ENCODE measurements at regions not wholly inside any gene's neighbourhood (a gene's known extent, or its start where the extent isn't known, plus 50 kb on each side); places are given as distances from the start of the nearest gene placed in this dataset.

DNA sequence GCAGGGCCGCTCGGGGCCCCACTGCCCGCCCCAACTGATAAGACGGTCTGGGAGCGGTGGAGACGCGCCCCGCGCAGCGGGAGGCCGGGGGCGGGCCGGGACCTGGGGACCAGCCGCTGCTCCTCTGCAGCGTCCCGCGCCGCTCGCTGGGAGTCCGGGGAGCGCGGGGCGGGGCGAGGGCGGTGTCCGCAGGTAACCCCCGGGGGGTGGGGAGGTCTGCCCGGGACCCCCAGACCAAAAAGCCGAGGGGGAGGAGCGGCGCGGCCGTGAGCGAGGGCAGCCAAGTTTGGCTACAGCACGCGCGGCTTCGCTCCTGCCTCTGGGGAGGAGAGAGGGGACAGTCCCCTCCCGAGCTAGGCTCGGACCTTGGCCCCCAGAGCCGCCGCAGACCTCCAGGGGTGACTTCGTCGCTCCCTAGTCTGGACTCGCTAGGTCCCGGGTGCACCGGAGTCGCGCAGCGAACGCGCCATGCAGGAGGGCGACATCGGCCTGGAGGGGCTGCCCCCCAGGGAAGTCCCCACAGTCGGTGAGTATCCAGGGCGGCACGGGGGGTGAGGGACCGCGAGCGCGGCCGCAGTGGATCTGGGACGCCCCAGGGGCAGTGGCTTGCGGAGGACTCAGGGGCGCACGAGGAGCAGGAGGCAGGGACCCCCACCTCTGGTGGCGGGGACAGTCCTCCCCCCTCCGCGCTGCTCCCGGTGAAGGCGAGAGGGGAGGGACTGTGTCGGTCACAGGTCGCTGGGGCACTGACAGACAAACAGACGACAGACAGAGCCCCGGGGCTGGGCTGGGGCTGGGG is 92.3 kb upstream of the ANO1 start:
- DNase-seq (ENCODE audit: low read depth), result no peak

DNA sequence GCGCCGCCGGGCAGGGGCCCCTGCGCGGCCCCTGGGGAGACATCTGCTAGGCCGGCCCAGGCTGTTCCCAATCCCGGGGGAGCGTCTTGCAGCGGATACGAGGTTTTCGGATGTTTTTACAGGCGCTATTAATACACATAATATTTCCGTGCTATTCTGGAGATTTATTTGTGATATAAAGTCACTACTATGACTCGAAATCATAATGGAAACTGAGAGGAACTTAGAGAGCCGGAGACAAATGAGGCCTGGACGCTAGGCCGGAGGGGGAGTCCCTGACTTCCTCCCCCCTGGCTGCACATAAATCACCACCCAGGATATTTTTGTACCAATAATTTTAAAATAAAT is 91.7 kb upstream of the ANO1 start:
- DNase-seq (ENCODE audit: low read depth), result no peak

DNA sequence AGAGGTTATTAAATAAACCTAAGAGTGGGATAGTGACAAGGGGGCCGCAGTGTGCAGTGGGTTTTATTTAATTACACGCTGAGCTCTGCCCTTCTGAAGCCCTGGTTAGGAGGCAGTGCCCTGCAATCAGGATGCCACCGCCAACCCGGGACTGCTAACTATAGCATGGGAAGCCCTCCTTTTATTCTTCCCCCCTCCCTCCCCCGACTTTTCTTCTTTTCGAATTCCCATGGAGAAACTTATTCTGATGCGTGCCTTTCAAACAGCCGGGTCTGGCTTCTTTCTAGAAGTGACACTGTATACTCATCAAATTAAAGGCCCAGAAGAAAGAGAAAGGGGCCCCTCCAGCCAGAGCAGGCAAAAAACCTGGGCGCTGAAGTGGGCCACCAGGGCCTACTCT is 91.3 kb upstream of the ANO1 start:
- no peak for DNase-seq (ENCODE audit: low read depth)

DNA sequence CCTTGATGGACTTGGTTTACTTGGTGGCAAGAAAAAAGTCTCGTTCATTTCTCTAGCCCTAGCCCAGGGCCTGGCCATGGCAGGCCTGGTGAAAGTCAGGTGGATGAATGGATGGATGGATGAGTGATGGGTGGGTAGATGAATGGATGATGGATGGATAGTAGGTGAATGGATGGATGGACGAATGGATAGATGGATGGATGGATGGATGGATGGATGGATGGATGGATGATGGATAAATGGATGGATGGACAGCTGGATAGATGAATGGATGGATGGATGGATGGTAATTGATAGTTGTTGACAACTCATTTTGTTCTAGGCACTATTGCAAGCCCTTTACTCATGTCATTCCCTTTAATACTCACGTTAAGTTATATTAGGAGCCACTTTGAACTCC is 86.1 kb upstream of the ANO1 start:
- DNase-seq (ENCODE audit: low read depth), result no peak

DNA sequence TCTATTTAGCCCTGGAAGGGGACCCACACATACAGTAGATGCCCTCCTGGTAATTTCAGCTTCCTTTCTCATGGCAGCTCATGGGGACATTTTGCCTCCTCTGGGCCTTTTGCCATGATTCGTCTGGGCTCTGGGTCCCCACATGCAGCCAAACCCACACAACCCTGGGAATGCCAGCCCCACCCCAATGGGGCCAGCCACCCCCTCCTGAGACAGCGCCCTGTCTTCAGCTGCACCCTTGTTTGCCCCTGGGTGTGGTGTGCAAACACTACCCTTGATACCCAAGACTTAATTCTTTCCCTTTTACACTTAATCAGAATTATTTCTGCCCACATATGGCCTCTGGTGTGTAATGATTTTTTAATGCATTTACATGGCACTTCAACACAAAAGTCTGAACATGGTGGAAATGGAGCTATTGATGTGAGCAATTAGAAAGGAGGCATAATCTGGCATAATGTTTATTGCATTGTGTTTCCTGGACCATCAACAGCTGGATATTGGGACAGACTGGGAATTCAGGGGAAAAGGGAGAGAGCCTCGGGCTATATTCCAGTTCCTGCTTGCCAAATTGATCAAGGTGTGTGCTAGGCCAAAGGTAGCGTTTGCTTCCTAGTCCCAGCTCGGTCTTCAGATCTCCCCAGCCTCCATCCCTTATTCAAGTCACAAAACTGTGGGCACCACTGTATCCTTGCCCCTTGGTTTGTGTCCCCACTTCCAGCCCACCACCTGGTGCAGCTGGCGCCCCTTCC is 85.0 kb upstream of the ANO1 start:
- DNase-seq (ENCODE audit: low read depth), result no peak

DNA sequence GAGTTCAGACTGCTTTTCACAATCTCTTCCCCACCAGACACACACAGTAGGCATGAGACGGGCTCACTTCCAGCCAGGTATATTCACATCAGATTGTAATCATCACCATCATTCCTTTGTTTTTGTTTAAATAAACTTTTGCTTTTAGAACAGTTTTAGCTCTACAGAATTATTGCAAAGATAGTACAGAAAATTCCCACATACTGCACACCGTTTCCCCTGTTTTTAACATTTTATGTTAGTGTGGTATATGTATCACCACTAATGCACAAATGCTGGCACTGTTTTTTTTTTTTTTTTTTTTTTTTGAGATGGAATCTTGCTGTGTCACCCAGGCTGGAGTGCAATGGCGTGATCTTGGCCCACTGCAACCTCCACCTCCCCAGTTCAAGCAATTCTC is 83.3 kb upstream of the ANO1 start:
- no peak for DNase-seq (ENCODE audit: low read depth)

DNA sequence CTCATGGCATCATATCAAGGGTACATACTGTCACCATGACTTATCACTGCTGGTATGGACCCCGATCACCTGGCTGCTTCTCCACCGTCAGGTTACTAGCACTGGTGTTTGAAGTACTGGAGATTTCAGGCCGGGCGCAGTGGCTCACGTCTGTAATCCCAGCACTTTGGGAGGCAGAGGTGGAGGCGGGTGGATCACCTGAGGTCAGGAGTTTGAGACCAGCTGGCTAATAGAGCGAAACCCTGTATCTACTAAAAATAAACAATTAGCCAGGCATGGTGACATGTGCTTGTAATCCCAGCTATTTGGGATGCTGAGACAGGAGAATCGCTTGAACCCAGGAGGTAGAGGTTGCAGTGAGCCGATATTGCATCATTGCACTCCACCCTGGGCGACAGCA is 82.4 kb upstream of the ANO1 start:
- DNase-seq (ENCODE audit: low read depth), result no peak

DNA sequence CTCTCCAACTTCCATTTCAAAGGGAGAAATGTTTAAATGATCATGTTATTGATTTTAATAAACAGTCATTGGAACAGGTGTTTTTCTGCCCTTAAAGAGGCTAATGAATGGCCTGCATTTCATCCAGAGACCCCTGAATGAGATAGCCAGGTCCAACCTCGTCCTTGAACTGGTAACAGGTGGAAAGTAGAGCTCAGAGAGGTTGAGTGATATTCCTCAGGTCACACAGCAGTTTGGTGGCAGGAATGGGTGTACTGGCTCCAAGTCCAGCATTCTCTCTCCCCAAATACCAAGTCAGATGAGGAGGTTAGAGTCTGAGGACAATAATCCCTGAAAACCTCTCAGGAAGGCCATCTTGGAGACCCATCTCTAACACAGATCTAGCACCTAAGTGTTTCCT is 81.7 kb upstream of the ANO1 start:
- no peak for DNase-seq (ENCODE audit: low read depth)

DNA sequence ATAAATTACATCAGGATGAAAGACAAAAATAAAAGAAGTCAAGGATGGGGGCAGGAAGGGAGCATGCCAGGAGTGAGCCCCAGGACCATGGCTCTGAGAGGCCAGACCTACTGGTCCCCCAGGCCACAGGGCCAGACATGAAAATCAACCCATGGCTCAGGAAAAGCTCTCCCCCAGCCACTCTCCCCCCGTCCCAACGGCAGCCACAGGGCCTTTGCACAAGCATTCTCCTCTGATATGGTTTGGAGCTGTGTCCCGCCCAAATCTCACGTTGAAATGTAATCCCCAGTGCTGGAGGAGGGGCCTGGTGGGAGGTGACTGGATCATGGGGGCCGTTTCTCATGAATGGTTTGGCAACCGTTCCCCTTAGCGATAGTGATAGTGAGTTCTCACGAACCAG is 80.8 kb upstream of the ANO1 start:
- no peak for DNase-seq (ENCODE audit: low read depth)

DNA sequence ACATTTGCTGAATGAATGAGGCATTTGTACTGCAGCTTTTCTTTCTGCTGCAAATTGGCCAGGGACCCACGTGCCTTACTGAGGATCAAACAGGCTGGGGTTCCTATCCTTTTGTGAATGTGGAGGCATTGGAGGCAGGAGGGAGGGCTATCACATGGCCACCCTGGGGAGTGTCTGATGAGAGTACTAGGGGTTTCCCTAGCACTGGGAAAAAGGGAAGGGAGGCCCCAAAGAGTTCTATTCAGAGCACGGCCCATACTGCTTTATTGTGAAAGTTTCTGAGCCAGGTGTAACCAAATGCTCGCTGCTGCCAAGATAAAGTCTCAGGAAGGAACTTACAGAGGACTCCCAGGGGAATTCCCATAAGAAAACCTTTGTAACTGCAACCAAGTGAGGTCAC is 78.4 kb upstream of the ANO1 start:
- no peak for DNase-seq (ENCODE audit: low read depth)

DNA sequence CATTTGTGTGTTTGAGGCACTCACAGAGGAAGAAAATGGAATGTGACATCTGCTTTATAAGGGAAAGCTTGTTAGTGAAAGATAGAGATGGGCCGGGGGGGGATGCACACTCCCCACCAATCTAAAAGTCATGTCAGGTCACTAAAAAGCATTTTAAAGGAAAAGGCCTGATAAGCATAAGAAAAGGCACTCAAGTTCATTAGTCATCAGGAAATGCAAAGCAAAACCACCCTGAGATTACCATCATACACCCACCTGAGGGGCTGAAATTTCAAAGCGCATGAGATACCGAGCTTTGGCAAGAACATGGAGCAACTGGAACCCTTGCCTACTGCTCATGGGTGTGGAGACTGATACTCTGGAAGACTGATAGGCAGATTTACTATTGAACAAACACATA is 77.9 kb upstream of the ANO1 start:
- DNase-seq (ENCODE audit: low read depth), result no peak

DNA sequence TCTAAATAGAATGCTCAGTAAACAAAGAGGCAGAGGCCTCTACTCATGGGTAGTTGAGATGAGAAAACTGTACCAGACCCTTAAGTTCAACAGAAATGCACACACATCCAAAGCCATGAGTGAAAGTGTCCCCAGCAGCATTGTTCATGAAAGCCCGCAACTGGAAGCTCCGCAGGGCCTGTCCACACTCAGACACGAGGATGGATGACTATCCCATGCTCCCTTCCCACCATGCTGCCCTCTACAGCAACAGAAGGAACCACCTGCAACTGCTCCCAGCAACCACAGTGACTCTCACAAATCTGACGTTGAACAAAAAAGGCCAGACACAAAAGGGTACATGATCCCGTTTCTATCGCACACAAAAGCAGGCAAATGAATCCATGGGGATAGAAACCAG is 76.9 kb upstream of the ANO1 start:
- no peak for DNase-seq (ENCODE audit: low read depth)

DNA sequence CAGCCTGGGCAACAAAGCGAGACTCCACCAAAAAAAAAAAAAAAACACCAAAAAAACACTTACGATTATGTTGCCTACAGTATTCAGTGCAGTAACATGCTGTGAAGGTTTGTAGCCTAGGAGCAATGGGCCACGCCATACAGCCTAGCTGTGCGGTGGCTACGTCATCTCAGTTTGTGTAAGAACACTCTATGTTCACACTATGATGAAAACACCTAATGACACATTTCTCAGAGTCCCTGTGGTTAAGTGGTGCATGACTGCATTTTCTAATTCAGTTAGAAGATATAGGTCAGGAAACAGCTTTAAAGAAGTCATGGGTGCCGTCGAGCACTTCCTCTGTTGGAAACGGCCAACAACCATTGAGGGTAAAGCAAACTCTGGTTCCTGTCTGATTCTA is 75.7 kb upstream of the ANO1 start:
- peak; percentile 37 for DNase-seq (ENCODE audit: low read depth)

DNA sequence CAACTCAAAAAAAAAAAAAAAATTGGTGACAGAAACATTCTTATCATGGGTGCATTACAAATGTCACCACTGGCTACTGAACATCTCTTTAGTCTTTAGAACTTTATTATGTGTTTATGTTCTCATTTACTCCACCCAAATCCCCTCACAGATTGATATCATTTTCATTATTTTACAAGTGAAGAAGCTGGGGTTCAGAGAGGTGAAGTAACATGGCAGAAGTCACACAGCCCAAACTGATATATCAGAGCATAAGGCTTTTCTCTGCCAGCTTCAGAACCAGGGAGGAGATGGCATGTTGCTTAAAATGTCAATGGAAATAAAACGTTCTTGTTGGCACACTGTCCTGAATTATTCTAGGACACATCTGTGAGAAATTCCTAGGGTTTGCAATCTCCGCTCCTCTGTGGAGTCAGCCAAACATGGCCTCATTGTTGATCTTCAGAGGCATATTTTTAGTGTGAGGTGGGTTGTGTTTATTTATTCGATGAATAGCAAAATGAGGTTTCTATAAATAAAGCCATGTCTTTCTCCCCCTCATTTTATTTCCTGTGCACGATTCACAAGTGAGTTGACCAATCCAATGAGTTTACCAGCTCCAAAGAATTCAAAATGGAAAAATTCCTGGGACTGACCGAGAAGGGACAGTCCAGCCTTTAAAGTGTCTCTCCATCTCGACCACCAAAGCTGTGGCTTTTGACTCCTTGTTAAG is 72.9 kb upstream of the ANO1 start:
- peak; percentile 50 for DNase-seq (ENCODE audit: low read depth)

DNA sequence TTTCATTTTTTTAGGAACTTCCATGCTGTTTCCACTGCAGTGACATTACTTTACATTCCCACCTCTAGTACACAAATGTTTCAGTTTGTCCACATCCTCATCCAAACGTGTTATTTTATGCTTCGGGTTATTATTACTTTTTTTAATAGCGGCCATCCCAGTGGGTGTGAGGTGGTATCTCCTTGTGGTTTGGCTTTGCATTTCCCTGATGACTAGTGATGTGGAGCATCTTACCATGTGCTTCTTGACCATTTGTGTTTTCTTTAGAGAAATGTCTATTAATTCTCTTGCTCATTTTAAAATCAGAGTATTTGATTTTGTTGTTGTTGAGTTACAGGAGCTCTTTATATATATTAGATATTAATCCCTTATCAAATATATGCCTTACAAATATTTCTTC is 70.3 kb upstream of the ANO1 start:
- DNase-seq (ENCODE audit: low read depth), result no peak

DNA sequence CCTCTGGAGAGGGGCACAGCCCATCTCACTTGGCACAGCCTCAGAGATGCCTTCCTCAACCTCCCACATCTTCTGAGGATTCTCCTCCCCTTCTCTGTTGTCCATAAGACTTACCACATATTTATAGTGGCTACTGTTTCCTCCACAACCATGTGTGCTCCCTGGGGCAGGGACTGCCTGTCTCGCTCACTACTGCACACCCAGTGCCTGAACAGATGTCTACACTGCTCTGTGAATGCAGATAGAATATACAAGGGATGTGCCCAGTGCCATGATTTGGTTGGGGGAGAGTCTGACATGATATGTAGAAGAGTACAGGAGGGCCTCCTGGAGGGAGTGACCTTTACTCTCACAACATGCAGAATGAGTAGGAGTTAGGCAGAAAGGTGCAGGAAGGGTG is 67.3 kb upstream of the ANO1 start:
- DNase-seq (ENCODE audit: low read depth), result no peak

DNA sequence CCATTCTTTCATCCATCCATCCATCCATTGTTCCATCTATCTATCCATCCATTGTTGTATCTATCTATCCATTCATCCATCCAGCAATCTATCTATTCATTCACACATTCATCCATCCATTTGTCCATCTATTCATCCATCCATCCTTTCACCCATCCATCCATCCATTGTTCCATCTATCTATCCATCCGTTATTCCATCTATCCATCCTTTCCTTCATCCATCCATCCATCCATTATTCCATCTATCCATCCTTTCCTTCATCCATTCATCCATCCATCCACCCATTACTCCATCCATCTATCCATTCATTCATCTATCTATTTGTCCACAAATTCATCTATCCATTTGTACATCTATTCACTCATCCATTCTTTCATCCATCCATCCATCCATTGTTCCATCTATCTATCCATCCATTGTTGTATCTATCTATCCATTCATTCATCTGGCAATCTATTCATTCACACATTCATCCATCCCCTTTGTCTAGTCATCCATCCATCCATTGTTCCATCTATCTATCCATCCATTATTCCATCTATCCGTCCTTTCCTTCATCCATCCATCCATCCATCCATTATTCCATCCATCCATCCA is 65.9 kb upstream of the ANO1 start:
- no peak for DNase-seq (ENCODE audit: low read depth)

DNA sequence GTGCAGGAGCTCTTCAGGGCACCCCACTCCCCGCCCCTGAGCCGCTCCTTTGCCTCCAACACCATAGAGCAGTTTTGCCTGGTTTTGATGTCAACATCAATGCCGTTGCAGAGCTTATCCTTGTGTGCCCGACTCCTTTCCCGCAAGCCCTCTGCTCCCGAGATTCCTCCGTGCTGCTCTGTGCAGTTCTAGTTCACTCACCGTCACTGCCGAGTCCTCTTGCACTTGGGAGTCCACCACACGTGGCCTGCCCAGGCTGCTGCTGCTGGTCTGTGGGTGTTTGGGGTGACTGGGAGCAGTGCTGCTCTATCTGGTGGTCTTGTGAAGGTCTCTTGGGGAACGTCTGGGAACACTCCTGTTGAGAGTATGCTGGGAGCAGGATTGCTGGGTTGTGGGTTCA is 63.8 kb upstream of the ANO1 start:
- no peak for DNase-seq (ENCODE audit: low read depth)

DNA sequence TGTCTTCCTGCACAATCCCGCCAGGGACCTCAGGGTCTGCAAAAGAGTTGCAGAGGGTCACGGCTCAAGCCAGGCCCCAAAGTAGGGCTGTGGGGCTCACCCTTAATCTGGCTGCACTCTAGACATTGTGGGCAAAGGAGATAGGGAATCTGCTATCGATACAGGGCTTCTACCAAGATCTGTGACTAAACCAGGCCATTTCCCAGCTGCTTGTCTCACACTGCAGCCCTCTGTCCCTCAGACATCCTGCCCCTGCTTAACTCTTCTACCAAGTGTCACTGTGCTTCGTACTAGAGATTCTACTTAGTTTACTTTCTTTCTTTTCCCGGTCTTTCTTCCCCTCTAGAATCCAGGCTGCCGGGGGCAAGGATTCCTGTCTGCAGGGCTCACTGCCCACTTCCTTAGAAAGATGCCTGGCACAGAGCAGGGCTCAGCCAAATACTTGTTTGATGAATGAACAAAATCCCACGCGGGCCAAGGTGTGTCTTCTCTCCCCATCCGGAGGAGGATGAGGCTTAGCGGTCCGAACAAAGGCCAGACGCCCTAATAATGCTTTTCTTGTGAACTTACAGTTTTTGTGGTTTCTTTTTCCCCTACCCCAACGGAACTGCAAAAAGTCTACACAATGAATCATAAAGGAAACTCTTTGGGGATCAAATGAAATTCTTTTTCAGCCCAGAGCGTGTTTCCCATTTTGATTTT is 61.3 kb upstream of the ANO1 start:
- peak; percentile 98 for DNase-seq (ENCODE audit: low read depth)

DNA sequence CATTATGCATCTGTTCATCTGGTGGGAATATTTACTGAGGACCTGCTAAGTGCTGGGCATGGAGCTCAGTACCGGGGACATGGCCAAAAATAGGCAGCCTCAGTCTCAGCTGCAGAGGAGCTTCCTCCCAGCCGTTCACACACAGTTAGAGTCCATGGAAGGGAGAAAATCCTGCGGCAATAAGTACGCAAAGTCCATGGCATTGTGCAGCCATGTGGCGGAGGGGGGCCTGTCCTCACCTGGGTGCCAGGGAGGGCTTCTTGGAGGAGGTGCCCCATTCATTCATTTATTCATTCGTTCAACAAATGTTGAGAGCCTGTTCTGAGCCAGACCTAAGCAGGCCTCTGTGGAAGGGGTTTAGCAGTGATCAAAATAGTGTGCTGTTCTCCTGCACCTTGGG is 59.3 kb upstream of the ANO1 start:
- DNase-seq (ENCODE audit: low read depth), result no peak

DNA sequence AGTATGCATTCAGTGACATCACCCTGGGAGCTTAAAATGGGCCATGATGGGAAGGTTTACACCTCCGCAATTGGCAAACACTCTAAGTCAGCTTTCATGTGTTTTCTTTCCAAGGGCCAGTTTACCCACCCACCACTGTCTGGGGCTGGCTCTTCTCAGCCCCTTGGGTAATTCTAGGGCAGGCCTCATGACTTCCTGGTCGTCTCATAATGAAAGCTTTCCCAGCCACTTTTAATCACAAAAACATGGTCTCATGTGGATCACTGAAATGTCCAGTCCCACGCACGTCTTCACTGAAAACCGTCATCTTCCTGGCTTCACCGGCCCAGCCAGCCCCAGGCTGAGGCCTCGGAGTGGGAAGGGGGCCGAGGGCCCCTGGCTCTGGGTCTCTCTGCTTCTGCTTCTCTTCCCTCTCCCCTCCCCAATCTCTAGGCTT is 58.5 kb upstream of the ANO1 start:
- no peak for DNase-seq (ENCODE audit: low read depth)

All from HT1080 (cell line).